MM.1S (cell line): ENCODE measurements at regions not wholly inside any gene's neighbourhood (a gene's known extent, or its start where the extent isn't known, plus 50 kb on each side); places are given as distances from the start of the nearest gene placed in this dataset.

Source experiments
- DNase-seq: peaks from one replicate; pipeline ENCODE4 v3.0.0-alpha.2; 2015
- H2AFZ ChIP-seq: fragments of 300-600 bp; sonication (generic); 2 replicates; pipeline ENCODE4 v1.6.0; 2016; ENCODE audit warnings: antibody characterized with exemption, low read length
- H3F3A ChIP-seq: fragments of 300-600 bp; sonication (generic); 2 replicates; pipeline ENCODE4 v1.6.1; 2016; ENCODE audit warnings: mild to moderate bottlenecking, antibody characterized with exemption, low read length, moderate library complexity, mixed read lengths; ENCODE audit not compliant: insufficient read depth
- H3K27ac ChIP-seq: fragments of 300-600 bp; sonication (generic); 2 replicates; pipeline ENCODE4 v1.5.1; 2016; ENCODE audit warnings: mild to moderate bottlenecking, low read length
- H3K27me3 ChIP-seq: fragments of 300-600 bp; sonication (generic); replicated peaks from 2 replicates; pipeline ENCODE4 v1.6.0; 2016; ENCODE audit warnings: low read length; ENCODE audit not compliant: insufficient read depth
- H3K36me3 ChIP-seq: fragments of 300-600 bp; sonication (generic); replicated peaks from 2 replicates; pipeline ENCODE4 v1.6.1; 2016; ENCODE audit warnings: mild to moderate bottlenecking, low read length, mixed read lengths; ENCODE audit not compliant: insufficient read depth
- H3K4me1 ChIP-seq: fragments of 300-600 bp; sonication (generic); 2 replicates; pipeline ENCODE4 v1.6.1; 2016; ENCODE audit warnings: low read length, mixed read lengths
- H3K4me2 ChIP-seq: fragments of 300-600 bp; sonication (generic); 2 replicates; pipeline ENCODE4 v1.6.0; 2016; ENCODE audit warnings: low read depth, low read length
- H3K4me3 ChIP-seq: fragments of 300-600 bp; sonication (generic); 2 replicates; pipeline ENCODE4 v1.5.1; 2016; ENCODE audit warnings: low read length, mixed read lengths
- H3K79me2 ChIP-seq: fragments of 300-600 bp; sonication (generic); 2 replicates; pipeline ENCODE4 v1.6.1; 2016; ENCODE audit warnings: mixed run types, low read length, mixed read lengths
- H3K9ac ChIP-seq: fragments of 300-600 bp; sonication (generic); 2 replicates; pipeline ENCODE4 v1.6.1; 2016; ENCODE audit warnings: low read length, mixed read lengths
- H3K9me2 ChIP-seq: fragments of 300-600 bp; sonication (generic); replicated peaks from 2 replicates; pipeline ENCODE4 v1.6.1; 2016; ENCODE audit warnings: mild to moderate bottlenecking, low read length, mixed read lengths; ENCODE audit not compliant: insufficient read depth
- H3K9me3 ChIP-seq: fragments of 300-600 bp; sonication (generic); replicated peaks from 2 replicates; pipeline ENCODE4 v1.6.1; 2016; ENCODE audit warnings: mild to moderate bottlenecking, low read length, mixed read lengths; ENCODE audit not compliant: insufficient read depth
- H4K20me1 ChIP-seq: fragments of 300-600 bp; sonication (generic); 2 replicates; pipeline ENCODE4 v1.6.1; 2016; ENCODE audit warnings: mild to moderate bottlenecking, low read length, moderate library complexity, mixed read lengths; ENCODE audit not compliant: insufficient read depth
- CTCF ChIP-seq: fragments of 300-600 bp; sonication (generic); IDR thresholded peaks from 2 replicates; pipeline ENCODE4 v1.5.1; 2016; ENCODE audit warnings: antibody characterized with exemption, low read length, mixed read lengths
- EZH2 ChIP-seq: fragments of 300-600 bp; sonication (generic); optimal IDR thresholded peaks from 2 replicates; pipeline ENCODE3; 2017; ENCODE audit warnings: low read depth, mild to moderate bottlenecking, antibody characterized with exemption, low read length, mixed read lengths
- EZH2phosphoT487 ChIP-seq: fragments of 300-600 bp; sonication (generic); IDR thresholded peaks from 2 replicates; pipeline ENCODE4 v1.6.1; 2018; ENCODE audit warnings: antibody characterized with exemption, low read length

- H3K4me2 ChIP-seq, result no peak overlapping the region
- TF ChIP-seq EZH2, result no peak
- no peak for TF ChIP-seq EZH2phosphoT487
- no peak for TF ChIP-seq CTCF
- H3K27ac ChIP-seq, result no peak overlapping the region
- no peaks in the 10 kb centered on the region for H3K36me3 ChIP-seq
- no peaks in the 10 kb centered on the region for H3K9me3 ChIP-seq
- H4K20me1 ChIP-seq, result no peaks in the 10 kb centered on the region
- no peak overlapping the region for H2AFZ ChIP-seq
- no peak overlapping the region for H3K4me3 ChIP-seq
- no peak overlapping the region for H3K9ac ChIP-seq
- no peaks in the 10 kb centered on the region for H3K4me1 ChIP-seq
- no peaks in the 10 kb centered on the region for H3K27me3 ChIP-seq
- no peaks in the 10 kb centered on the region for H3F3A ChIP-seq
- H3K79me2 ChIP-seq, result no peaks in the 10 kb centered on the region
- no peaks in the 10 kb centered on the region for H3K9me2 ChIP-seq
- DNase-seq, result no peak
Measured at GRCh38 chr1:234942879-234943506, 185.6 kb downstream of the TOMM20 start.

- Histone ChIP-seq H3K36me3 (no peaks in the 10 kb centered on the region), H4K20me1 (no peaks in the 10 kb centered on the region), H3K27me3 (no peaks in the 10 kb centered on the region), H3K4me2 (no peak overlapping the region), H3K27ac (no peak overlapping the region), H3K4me1 (no peaks in the 10 kb centered on the region), H3K4me3 (no peak overlapping the region), H3K9ac (no peak overlapping the region), H3K9me2 (no peaks in the 10 kb centered on the region), H3F3A (no peaks in the 10 kb centered on the region), H3K9me3 (no peaks in the 10 kb centered on the region), H3K79me2 (no peaks in the 10 kb centered on the region), H2AFZ (no peak overlapping the region)
- TF ChIP-seq EZH2 (no peak), EZH2phosphoT487 (no peak), CTCF (no peak)
- no peak for DNase-seq
Measured at GRCh38 chr1:234942012-234942332, 186.7 kb downstream of the TOMM20 start.

GRCh38 chr1:234941321-234942011, 187.2 kb downstream of the TOMM20 start:
- no peaks in the 10 kb centered on the region for H3K36me3 ChIP-seq
- H3K79me2 ChIP-seq, result no peaks in the 10 kb centered on the region
- no peaks in the 10 kb centered on the region for H3K4me1 ChIP-seq
- no peak for DNase-seq
- H3K9ac ChIP-seq, result no peak overlapping the region
- H3K4me3 ChIP-seq, result no peak overlapping the region
- no peaks in the 10 kb centered on the region for H3K9me3 ChIP-seq
- no peaks in the 10 kb centered on the region for H3K27me3 ChIP-seq
- no peaks in the 10 kb centered on the region for H4K20me1 ChIP-seq
- H3F3A ChIP-seq, result no peaks in the 10 kb centered on the region
- no peak overlapping the region for H2AFZ ChIP-seq
- no peak overlapping the region for H3K4me2 ChIP-seq
- H3K27ac ChIP-seq, result no peak overlapping the region
- TF ChIP-seq CTCF (no peak), EZH2phosphoT487 (no peak), EZH2 (no peak)
- H3K9me2 ChIP-seq, result no peaks in the 10 kb centered on the region
